ENCODE measurements at regions not wholly inside any gene's neighbourhood (a gene's known extent, or its start where the extent isn't known, plus 50 kb on each side); places are given as distances from the start of the nearest gene placed in this dataset.

DNA sequence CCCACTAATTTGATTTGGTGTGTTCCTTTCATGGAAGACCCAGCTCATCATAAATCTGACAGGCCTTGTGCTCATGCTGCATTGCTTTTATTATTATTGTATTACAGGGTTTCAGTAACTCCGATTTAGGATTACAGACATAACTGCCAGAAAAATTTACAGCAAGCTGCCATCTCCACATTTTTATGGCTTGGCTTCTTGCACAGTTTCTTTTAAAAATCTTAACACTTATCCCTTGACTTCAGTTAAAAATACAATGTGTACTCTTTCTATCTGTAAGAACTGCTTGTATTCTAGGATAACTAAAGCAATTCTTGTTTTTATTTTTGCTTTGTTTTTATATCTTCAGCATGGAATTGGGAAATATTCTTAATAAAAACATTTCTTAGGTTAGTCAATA lies 612.2 kb downstream of the DIPK2A start:
- TF ChIP-seq, protein P1, sequence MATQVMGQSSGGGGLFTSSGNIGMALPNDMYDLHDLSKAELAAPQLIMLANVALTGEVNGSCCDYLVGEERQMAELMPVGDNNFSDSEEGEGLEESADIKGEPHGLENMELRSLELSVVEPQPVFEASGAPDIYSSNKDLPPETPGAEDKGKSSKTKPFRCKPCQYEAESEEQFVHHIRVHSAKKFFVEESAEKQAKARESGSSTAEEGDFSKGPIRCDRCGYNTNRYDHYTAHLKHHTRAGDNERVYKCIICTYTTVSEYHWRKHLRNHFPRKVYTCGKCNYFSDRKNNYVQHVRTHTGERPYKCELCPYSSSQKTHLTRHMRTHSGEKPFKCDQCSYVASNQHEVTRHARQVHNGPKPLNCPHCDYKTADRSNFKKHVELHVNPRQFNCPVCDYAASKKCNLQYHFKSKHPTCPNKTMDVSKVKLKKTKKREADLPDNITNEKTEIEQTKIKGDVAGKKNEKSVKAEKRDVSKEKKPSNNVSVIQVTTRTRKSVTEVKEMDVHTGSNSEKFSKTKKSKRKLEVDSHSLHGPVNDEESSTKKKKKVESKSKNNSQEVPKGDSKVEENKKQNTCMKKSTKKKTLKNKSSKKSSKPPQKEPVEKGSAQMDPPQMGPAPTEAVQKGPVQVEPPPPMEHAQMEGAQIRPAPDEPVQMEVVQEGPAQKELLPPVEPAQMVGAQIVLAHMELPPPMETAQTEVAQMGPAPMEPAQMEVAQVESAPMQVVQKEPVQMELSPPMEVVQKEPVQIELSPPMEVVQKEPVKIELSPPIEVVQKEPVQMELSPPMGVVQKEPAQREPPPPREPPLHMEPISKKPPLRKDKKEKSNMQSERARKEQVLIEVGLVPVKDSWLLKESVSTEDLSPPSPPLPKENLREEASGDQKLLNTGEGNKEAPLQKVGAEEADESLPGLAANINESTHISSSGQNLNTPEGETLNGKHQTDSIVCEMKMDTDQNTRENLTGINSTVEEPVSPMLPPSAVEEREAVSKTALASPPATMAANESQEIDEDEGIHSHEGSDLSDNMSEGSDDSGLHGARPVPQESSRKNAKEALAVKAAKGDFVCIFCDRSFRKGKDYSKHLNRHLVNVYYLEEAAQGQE (IDR thresholded peaks at IDR 0.05; ENCODE audit: low read depth), result no peak
- TF ChIP-seq TAF1 (IDR thresholded peaks at IDR 0.05; ENCODE audit: low read depth) (no peak), TEAD4 (IDR thresholded peaks at IDR 0.05) (no peak), EP300 (IDR thresholded peaks at IDR 0.05; ENCODE audit: borderline replicate concordance) (no peak), YY1 (IDR thresholded peaks at IDR 0.05; ENCODE audit: low read depth) (no peak), NFIC (IDR thresholded peaks at IDR 0.05) (no peak)
- TF ChIP-seq, protein P2, sequence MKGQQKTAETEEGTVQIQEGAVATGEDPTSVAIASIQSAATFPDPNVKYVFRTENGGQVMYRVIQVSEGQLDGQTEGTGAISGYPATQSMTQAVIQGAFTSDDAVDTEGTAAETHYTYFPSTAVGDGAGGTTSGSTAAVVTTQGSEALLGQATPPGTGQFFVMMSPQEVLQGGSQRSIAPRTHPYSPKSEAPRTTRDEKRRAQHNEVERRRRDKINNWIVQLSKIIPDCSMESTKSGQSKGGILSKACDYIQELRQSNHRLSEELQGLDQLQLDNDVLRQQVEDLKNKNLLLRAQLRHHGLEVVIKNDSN (IDR thresholded peaks at IDR 0.05), result no peak
